ENCODE measurements at regions not wholly inside any gene's neighbourhood (a gene's known extent, or its start where the extent isn't known, plus 50 kb on each side); places are given as distances from the start of the nearest gene placed in this dataset.

- Histone ChIP-seq H3K36me3 (no peaks in the 10 kb centered on the region), H3K4me1 (no peaks in the 10 kb centered on the region), H3K9me3 (no peaks in the 10 kb centered on the region), H3K27ac (no peak overlapping the region), H3K27me3 (no peaks in the 10 kb centered on the region), H3K9ac (ENCODE audit: low read depth in 2 of 2, low read length in 2 of 2) (no peak overlapping the region), H3K4me3 (no peak overlapping the region)
- TF ChIP-seq CTCF (IDR thresholded peaks at IDR 0.05): no peak
- no peak for DNase-seq
- intact Hi-C loops (cut with DNase I): no loop called here
These were observed 83.6 kb upstream of the EPHB3 start for GRCh38 chr3:184477940-184478339.

GRCh38 chr3:184479426-184480126 is 82.0 kb upstream of the EPHB3 start:
- no peak for DNase-seq
- no peaks in the 10 kb centered on the region for H3K4me1 ChIP-seq
- no peak overlapping the region for H3K9ac ChIP-seq (ENCODE audit: low read depth in 2 of 2, low read length in 2 of 2)
- no peak overlapping the region for H3K27ac ChIP-seq
- TF ChIP-seq CTCF (IDR thresholded peaks at IDR 0.05): no peak
- no peaks in the 10 kb centered on the region for H3K36me3 ChIP-seq
- intact Hi-C loops (cut with DNase I): no loop called here
- H3K4me3 ChIP-seq: no peak overlapping the region
- no peaks in the 10 kb centered on the region for H3K9me3 ChIP-seq
- no peaks in the 10 kb centered on the region for H3K27me3 ChIP-seq

- no peak overlapping the region for H3K27ac ChIP-seq
These were observed 80.8 kb upstream of the EPHB3 start for GRCh38 chr3:184480831-184481230.

GRCh38 chr3:184481984-184482671 is 79.5 kb upstream of the EPHB3 start:
- Histone ChIP-seq H3K27me3 (no peaks in the 10 kb centered on the region), H3K36me3 (no peaks in the 10 kb centered on the region), H3K27ac (no peak overlapping the region), H3K9me3 (no peaks in the 10 kb centered on the region), H3K4me1 (no peaks in the 10 kb centered on the region), H3K4me3 (no peak overlapping the region), H3K9ac (ENCODE audit: low read depth in 2 of 2, low read length in 2 of 2) (no peak overlapping the region)
- DNase-seq: no peak
- TF ChIP-seq CTCF (IDR thresholded peaks at IDR 0.05): no peak
- intact Hi-C loops (cut with DNase I): no loop called here

More at GRCh38 chr3:184480831-184481230, 80.8 kb upstream of the EPHB3 start:
- H3K9me3 ChIP-seq: no peaks in the 10 kb centered on the region
- no peak for TF ChIP-seq CTCF (IDR thresholded peaks at IDR 0.05)
- intact Hi-C loops (cut with DNase I): no loop called here
- no peak overlapping the region for H3K9ac ChIP-seq (ENCODE audit: low read depth in 2 of 2, low read length in 2 of 2)
- H3K4me3 ChIP-seq: no peak overlapping the region
- H3K27me3 ChIP-seq: no peaks in the 10 kb centered on the region
- DNase-seq: no peak
- H3K36me3 ChIP-seq: no peaks in the 10 kb centered on the region
- no peaks in the 10 kb centered on the region for H3K4me1 ChIP-seq

GRCh38 chr3:184485241-184485640 is 76.3 kb upstream of the EPHB3 start:
- Histone ChIP-seq H3K27me3 (no peaks in the 10 kb centered on the region), H3K9me3 (no peaks in the 10 kb centered on the region), H3K9ac (ENCODE audit: low read depth in 2 of 2, low read length in 2 of 2) (no peak overlapping the region), H3K36me3 (no peaks in the 10 kb centered on the region), H3K4me3 (no peak overlapping the region), H3K4me1 (no peaks in the 10 kb centered on the region), H3K27ac (no peak overlapping the region)
- intact Hi-C loops (cut with DNase I): no loop called here
- DNase-seq: no peak
- no peak for TF ChIP-seq CTCF (IDR thresholded peaks at IDR 0.05)
